Panc1 (cell line): ENCODE measurements at regions not wholly inside any gene's neighbourhood (a gene's known extent, or its start where the extent isn't known, plus 50 kb on each side); places are given as distances from the start of the nearest gene placed in this dataset.

Source experiments
- CTCF ChIP-seq: fragments of 450-650 bp; IDR thresholded peaks from 2 replicates; pipeline ENCODE4 v1.5.1; 2017; ENCODE audit warnings: mild to moderate bottlenecking
- POLR2AphosphoS5 ChIP-seq: IDR thresholded peaks from 2 replicates; pipeline ENCODE4 v1.6.1; 2012; ENCODE audit warnings: mild to moderate bottlenecking, low read depth, low read length, moderate library complexity
- REST ChIP-seq, 2 experiments: IDR thresholded peaks; 2 replicates each; pipeline ENCODE4 v1.6.1; 2011 to 2012; ENCODE audit warnings: low read depth in 2 of 2, control low read depth in 1 of 2, low read length in 1 of 2, mild to moderate bottlenecking in 1 of 2, moderate library complexity in 1 of 2; ENCODE audit not compliant: insufficient read depth in 1 of 2
- SIN3A ChIP-seq: IDR thresholded peaks from 2 replicates; pipeline ENCODE4 v1.6.1; 2012; ENCODE audit warnings: low read depth, mild to moderate bottlenecking, low read length, moderate library complexity, borderline replicate concordance; ENCODE audit not compliant: insufficient read depth
- TCF7L2 ChIP-seq: IDR thresholded peaks from 2 replicates; pipeline ENCODE4 v1.6.1; 2011; ENCODE audit warnings: mild to moderate bottlenecking, low read depth, low read length, inconsistent platforms

- TF ChIP-seq CTCF (no peak), POLR2AphosphoS5 (no peak), SIN3A (no peak), REST (IDR thresholded peaks at IDR 0.05; ENCODE audit: insufficient read depth in 1 of 2, low read depth in 2 of 2, low read length in 1 of 2) (no peak), TCF7L2 (no peak; the same call in 1 of the 2 replicates)
Measured at GRCh38 chr4:125520258-125520990, 205.7 kb downstream of the FAT4 start.
